Renal cortex interstitium (tissue), 11 donors: ENCODE measurements at regions not wholly inside any gene's neighbourhood (a gene's known extent, or its start where the extent isn't known, plus 50 kb on each side); places are given as distances from the start of the nearest gene placed in this dataset.
"Not testable (repeated sequence)": the region's sequence is repeated elsewhere in the genome, so short reads cannot be mapped to it uniquely, and the experiment has no call there.

Experiments used
- DNase-seq, 11 donors: peaks; one replicate each; pipeline ENCODE4 v3.0.0-alpha.2; 2013; ENCODE audit warnings: low read depth in 9 of 11, low spot score in 4 of 11; ENCODE audit errors: extremely low read depth in 1 of 11

DNA sequence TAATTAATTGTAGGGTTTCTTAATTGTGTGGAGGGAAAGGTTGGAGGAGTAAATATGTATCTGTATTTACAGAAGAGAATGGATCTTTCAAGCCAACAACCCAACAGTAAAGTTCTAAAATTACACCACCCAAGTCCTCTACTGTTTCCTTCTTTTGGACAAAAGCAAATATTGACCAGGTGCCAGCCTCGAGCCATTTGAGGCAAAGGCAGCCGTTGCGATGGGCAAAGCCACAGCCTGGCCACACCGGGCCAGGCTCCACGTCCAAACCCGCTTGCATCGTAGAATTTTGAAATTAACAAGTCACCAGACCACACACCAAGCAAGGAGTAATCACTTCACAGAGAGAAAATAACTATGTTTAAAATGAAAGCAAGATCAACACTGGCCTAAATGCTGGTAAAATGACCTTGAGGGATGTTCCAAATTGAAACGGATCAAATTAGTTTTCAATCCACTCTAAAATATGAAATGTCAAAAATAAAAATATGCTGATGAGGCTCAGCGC lies 331.0 kb downstream of the BCL2L11 start:
- DNase-seq: not testable (repeated sequence)

- not testable (repeated sequence) for DNase-seq
Observed at GRCh38 chr2:111452208-111452607, 331.5 kb downstream of the BCL2L11 start.

- DNase-seq: not testable (repeated sequence)
Observed at GRCh38 chr2:111453308-111453707, 332.6 kb downstream of the BCL2L11 start.

GRCh38 chr2:111453816-111454215 lies 333.1 kb downstream of the BCL2L11 start:
- not testable (repeated sequence) for DNase-seq

DNA sequence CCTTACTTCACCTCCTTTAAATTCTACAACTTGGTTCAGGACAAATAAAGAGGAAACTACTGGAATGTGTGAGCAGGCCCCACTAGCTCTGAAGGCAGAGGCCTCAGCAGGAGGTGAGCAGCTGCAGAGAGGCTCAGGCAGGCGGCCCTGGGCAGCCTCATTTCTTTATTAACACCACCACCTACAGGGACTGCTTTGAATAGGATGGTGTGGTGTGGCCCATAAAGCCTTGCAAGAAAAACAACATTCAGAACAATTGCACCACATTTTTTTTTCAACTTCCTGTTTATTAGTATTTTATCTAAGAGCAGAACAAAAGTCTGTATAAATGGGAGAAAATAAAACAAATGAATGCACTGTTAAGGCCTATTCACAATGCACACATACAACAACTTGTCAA lies 333.7 kb downstream of the BCL2L11 start:
- peak in 7 of 11 donors; percentile 7 to 18 (median 14) for DNase-seq

DNA sequence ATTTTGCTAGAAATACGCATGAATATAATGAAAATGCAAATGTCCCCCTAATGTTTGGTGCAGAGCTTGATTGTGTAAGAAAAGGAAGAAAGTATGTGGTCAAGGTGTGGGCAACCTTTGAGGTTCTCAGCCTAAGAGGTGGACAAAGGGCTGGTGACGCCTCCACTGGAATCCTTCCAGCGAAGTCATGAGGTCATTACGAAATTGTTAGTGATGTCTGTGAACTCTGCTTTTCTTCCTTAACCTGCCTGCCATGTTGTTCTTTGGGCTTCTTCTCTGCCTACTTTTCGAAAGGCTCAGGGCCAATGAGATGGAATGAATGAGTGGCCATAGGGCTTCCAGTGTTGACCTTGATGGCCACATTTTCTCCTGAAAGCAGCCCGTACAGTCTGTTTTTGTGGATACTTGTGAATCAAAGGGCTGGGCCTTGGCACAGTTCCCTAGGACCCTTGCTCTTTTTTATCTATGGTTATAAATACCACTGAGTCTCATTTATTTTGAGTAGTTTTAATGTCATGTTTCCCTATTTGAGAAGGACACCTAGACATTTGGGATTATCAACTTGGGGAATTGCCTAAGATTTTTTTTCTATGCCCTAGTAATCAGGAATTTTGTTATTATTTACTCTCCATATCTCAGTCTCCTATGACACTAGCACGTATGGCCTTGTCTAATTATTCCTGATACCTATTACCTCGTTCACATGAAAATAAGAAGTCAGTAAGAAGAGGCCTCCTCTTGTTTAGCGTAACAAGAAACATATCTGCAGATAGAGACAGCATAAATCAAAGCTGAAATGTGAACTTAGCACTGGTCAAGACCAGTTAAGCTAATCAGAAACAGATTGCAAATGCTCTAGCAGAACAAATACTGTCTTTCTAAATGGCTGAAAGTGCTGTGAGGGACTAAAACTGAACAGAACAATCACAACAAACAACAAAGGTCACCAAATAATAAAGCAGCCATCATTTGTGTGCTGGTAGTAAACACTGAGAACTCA lies 334.6 kb downstream of the BCL2L11 start:
- DNase-seq: not testable (repeated sequence)

DNA sequence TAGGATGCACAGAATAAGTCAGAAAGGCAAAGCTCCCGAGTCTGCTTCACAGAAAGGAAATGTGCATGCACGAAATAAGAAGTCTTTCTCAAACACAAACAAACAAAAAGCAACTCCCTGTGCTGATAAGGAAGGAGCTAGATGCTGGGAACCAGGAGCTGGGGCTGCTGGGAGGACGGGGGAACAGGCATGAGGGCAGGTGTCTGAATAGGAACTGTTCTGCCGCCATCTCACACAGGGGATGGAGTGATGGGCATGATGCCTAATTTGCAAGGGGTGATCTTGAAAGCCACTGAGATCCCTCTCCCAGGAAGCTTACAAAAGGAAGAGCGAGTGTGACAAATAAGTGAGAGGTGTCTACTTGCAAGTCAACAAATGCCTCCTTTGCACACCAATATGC lies 336.5 kb downstream of the BCL2L11 start:
- DNase-seq: not testable (repeated sequence)

DNA sequence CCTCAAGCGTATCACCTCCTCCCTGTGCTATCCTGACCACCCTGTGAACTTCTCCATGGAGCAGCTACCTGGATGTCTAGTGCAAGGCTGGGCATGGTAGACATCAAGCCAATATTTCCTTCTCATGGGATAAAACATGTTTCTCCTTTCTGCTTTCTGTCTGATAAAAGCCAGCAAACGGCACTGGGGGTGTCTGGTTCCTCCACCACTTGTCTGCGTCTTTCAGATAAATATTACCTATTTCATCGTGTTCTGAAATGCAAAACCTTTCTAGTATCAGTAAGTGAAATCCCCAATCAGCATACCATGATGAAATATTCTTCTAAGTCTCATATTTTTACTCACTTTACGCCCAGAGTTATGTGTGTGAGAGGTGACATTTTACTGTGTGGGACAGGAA lies 340.2 kb downstream of the BCL2L11 start:
- DNase-seq: not testable (repeated sequence)

DNA sequence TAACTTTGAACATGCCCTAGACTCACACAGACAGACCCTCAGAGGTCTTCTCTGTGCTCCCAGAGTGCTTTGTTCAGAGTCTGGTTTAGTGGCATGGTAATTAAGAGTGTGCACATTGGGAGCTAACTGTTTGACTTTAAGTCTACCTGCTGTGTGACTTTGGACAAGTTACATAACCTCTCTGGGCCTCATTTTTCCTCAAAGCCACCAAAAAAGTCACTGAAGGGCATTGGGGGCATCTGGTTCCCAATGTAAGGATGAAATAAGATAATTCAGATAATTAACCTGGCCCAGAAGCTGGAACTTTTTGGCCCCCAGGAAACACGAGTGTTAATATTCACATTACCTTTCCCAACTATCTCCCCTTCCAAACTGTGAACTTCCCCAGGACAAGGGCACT lies 341.1 kb downstream of the BCL2L11 start:
- not testable (repeated sequence) for DNase-seq

GRCh38 chr2:111462572-111462971 lies 341.9 kb downstream of the BCL2L11 start:
- not testable (repeated sequence) for DNase-seq

DNA sequence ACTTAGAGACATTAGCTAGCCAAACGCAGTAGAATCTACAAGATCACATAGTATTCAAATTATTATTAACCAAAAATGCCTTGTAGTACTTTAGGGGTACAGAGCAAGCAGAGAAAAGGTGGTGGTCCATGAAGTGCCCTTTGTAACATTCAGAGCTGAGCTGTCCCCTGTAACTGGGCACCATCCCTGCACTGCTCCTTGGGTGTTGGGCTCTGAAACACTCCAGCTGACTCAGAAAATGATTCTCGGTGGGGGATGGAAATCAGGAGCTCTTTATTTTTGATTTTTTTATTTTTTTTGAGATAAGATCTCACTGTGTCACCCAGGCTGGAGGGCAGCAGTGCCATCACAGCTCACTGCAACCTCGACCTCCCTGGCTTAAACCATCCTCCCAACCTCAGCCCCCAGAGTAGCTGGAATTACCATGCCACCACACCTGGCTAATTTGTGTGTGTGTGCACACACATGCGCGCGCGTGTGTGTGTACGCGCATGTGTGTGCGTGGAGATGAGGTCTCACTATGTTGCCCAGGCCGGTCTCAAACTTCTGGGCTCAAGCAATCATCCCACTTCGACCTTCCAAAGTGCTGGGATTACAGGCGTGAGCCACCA lies 342.6 kb downstream of the BCL2L11 start:
- not testable (repeated sequence) for DNase-seq

GRCh38 chr2:111463956-111464355 lies 343.2 kb downstream of the BCL2L11 start:
- DNase-seq: not testable (repeated sequence)

DNA sequence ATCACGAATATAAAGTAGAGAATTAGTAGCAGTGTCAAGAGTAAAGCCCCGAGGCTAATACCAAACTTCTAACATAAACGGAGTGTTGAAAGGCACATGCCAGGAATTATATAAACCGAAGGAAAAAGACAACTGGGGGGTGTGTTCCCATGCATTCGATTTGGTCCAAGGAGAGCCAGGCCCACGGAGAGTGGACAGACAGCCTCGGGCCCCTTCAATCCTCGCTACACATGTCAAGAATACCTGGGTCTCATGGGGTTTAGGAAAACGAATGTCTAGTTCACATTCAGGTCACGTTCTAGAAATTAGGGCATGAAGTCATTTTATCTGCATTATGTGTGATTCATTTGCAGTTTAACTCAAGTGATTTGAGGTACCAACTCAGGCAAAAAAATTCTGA lies 343.7 kb downstream of the BCL2L11 start:
- not testable (repeated sequence) for DNase-seq

- DNase-seq: not testable (repeated sequence)
Observed at GRCh38 chr2:111465521-111465920, 344.8 kb downstream of the BCL2L11 start.

DNA sequence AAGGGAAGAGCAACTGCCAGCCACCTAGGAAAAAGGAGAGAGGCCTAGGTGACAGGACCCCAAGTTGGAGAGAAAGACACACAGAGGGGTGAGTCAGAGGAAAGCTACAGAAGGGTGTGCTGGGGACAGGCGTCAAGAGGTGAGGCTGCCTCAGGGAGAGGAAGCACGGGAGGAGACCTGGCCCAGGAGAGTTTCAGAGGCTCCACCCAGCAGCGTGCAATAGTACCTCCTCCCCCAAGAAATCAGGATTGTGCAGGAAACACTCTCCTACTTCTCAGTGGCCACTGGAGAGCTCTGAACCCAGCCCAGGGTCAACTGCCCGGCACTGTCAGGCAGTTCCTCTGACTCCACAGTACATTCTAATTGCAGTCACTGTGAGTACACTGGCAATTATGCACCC lies 346.0 kb downstream of the BCL2L11 start:
- DNase-seq: not testable (repeated sequence)

DNA sequence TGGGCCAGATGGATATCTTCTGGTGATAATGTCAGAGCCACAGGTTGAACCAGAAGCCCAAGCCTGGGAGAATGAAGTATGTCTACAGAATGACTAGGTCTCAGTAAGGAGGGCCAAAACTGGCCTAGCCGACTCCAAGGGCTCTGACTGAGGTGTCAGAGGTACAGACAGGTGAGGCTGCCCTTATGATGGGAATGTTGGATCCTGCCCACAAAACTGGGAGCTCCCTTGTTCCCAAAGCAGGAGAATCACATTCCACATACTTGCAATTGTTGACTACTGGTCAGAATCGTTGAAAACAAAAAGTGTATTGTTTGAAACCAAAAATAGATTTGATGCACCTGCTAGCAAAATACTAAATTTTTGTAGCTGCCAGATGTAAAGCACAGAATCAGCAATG lies 350.2 kb downstream of the BCL2L11 start:
- not testable (repeated sequence) for DNase-seq

DNA sequence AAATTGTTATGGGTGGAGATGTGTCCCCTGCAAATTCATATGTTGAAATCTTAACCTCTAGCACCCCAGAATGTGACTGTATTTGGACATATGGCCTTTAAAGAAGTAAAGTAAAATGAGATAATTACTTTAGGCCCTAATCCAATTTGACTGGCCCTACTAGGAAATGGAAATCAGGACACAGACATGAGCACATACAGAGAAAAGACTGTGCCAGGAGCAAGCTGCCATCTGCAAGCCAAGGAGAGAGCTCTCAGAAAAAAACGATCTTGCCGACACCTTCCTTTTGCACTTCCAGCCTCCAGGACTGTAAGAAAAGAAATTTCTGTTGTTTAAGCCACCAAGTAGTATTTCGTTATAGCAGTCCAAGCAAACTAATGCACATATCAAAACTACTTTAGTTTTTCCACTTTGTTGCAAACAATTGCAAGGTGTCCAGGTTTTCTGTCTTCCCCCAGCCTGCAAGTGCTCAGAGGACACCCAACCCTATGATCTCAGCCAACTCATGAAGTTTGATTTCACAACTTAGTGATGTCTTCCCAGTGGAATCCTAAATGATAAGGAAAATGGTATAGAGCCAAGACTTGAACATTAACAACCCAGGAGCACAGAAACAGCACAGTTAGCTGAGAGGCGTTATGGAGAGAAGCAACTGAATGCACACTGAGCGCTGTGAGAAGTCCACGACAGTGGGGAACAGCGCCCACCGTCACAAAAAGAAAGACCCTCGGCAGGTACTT lies 351.2 kb downstream of the BCL2L11 start:
- DNase-seq: not testable (repeated sequence)

GRCh38 chr2:111472844-111473403 lies 352.2 kb downstream of the BCL2L11 start:
- DNase-seq: not testable (repeated sequence)

- DNase-seq: not testable (repeated sequence)
Observed at GRCh38 chr2:111473522-111473921, 352.8 kb downstream of the BCL2L11 start.
